Neural cell (in vitro differentiated cells): ENCODE measurements at regions not wholly inside any gene's neighbourhood (a gene's known extent, or its start where the extent isn't known, plus 50 kb on each side); places are given as distances from the start of the nearest gene placed in this dataset.

Source experiments
- H2AFZ ChIP-seq: fragments of 200-600, 300-800 bp; sonication (generic), shearing (Covaris generic); 2 replicates; pipeline ENCODE4 v1.6.0; 2014; ENCODE audit warnings: low read depth, mild to moderate bottlenecking, antibody characterized with exemption, low read length, moderate library complexity
- H3F3A ChIP-seq: fragments of 200-600 bp; shearing (Covaris generic); 2 replicates; pipeline ENCODE4 v1.6.1; 2016; ENCODE audit warnings: mild to moderate bottlenecking, moderate library complexity, mixed read lengths, antibody characterized with exemption, low read length; ENCODE audit not compliant: insufficient read depth, poor library complexity, severe bottlenecking
- H3K27ac ChIP-seq: fragments of 200-600, 300-800 bp; sonication (generic), shearing (Covaris generic); 2 replicates; pipeline ENCODE4 v1.5.1; 2014; ENCODE audit warnings: mild to moderate bottlenecking, low read length, moderate library complexity
- H3K27me3 ChIP-seq: fragments of 300-800, 200-600 bp; sonication (generic), shearing (Covaris generic); 2 replicates; pipeline ENCODE4 v1.6.0; 2014; ENCODE audit warnings: mild to moderate bottlenecking, low read depth, low read length, moderate library complexity; ENCODE audit not compliant: insufficient read depth
- H3K36me3 ChIP-seq: fragments of 300-800, 200-600 bp; sonication (generic), shearing (Covaris generic); 2 replicates; pipeline ENCODE4 v1.5.1; 2014; ENCODE audit warnings: mild to moderate bottlenecking, antibody characterized with exemption, low read length, moderate library complexity; ENCODE audit not compliant: insufficient read depth
- H3K4me2 ChIP-seq: fragments of 300-800, 200-600 bp; sonication (generic), shearing (Covaris generic); 2 replicates; pipeline ENCODE4 v1.6.0; 2014; ENCODE audit warnings: mild to moderate bottlenecking, low read length
- H3K4me3 ChIP-seq: fragments of 300-800, 200-600 bp; sonication (generic), shearing (Covaris generic); 2 replicates; pipeline ENCODE4 v1.5.1; 2014; ENCODE audit warnings: mild to moderate bottlenecking, low read length, moderate library complexity
- H3K79me2 ChIP-seq: fragments of 200-600 bp; shearing (Covaris generic); replicated peaks from 2 replicates; pipeline ENCODE4 v1.6.0; 2014; ENCODE audit warnings: mild to moderate bottlenecking, low read length, moderate library complexity; ENCODE audit not compliant: insufficient read depth
- H3K9ac ChIP-seq: fragments of 300-800, 200-600 bp; sonication (generic), shearing (Covaris generic); 2 replicates; pipeline ENCODE4 v1.6.1; 2016; ENCODE audit warnings: mild to moderate bottlenecking, low read length, mixed read lengths
- H3K9me2 ChIP-seq: fragments of 200-600 bp; shearing (Covaris generic); 2 replicates; pipeline ENCODE4 v1.6.1; 2016; ENCODE audit warnings: mild to moderate bottlenecking, low read length, mixed read lengths; ENCODE audit not compliant: insufficient read depth
- H3K9me3 ChIP-seq: fragments of 200-600, 300-800 bp; sonication (generic), shearing (Covaris generic); 2 replicates; pipeline ENCODE4 v1.6.1; 2016; ENCODE audit warnings: mild to moderate bottlenecking, mixed run types, low read length, moderate library complexity, mixed read lengths
- H4K20me1 ChIP-seq: fragments of 200-600 bp; shearing (Covaris generic); 2 replicates; pipeline ENCODE4 v1.6.1; 2016; ENCODE audit warnings: mild to moderate bottlenecking, mixed run types; ENCODE audit not compliant: insufficient read depth
- EP300 ChIP-seq: fragments of 450-650 bp; conservative IDR thresholded peaks from 2 replicates; pipeline ENCODE4 v1.6.1; 2014; ENCODE audit warnings: antibody characterized with exemption, mild to moderate bottlenecking, moderate library complexity; ENCODE audit not compliant: poor library complexity, severe bottlenecking
- EZH2 ChIP-seq: fragments of 200-600, 300-800 bp; shearing (Covaris generic), sonication (generic); IDR thresholded peaks from 2 replicates; pipeline ENCODE4 v1.6.1; 2014; ENCODE audit warnings: antibody characterized with exemption, low read length, borderline replicate concordance, mild to moderate bottlenecking; ENCODE audit not compliant: insufficient read depth, poor library complexity, severe bottlenecking
- MXI1 ChIP-seq: fragments of 450-650 bp; conservative IDR thresholded peaks from 2 replicates; pipeline ENCODE4 v1.6.1; 2014; ENCODE audit warnings: antibody characterized with exemption, mild to moderate bottlenecking; ENCODE audit not compliant: poor library complexity, severe bottlenecking
- POLR2AphosphoS5 ChIP-seq: IDR thresholded peaks from 2 replicates; pipeline ENCODE4 v1.6.1; 2012
- RAD21 ChIP-seq: fragments of 450-650 bp; conservative IDR thresholded peaks from 2 replicates; pipeline ENCODE4 v1.6.1; 2014; ENCODE audit warnings: antibody characterized with exemption, mild to moderate bottlenecking, moderate library complexity
- SMC3 ChIP-seq: fragments of 450-650 bp; conservative IDR thresholded peaks from 2 replicates; pipeline ENCODE4 v1.6.1; 2014; ENCODE audit warnings: antibody characterized with exemption, mild to moderate bottlenecking, moderate library complexity; ENCODE audit not compliant: poor library complexity
- TAF1 ChIP-seq: IDR thresholded peaks from 2 replicates; pipeline ENCODE4 v1.6.1; 2012; ENCODE audit warnings: low read depth
- TF ChIP-seq, protein P1 (sequence below): IDR thresholded peaks from 2 replicates; pipeline ENCODE4 v1.6.1; 2012; ENCODE audit warnings: borderline replicate concordance
- TF ChIP-seq, protein P2 (sequence below): fragments of 450-650 bp; IDR thresholded peaks from 2 replicates; pipeline ENCODE4 v1.5.1; 2014; ENCODE audit warnings: antibody characterized with exemption, mild to moderate bottlenecking, moderate library complexity; ENCODE audit not compliant: poor library complexity, severe bottlenecking

DNA sequence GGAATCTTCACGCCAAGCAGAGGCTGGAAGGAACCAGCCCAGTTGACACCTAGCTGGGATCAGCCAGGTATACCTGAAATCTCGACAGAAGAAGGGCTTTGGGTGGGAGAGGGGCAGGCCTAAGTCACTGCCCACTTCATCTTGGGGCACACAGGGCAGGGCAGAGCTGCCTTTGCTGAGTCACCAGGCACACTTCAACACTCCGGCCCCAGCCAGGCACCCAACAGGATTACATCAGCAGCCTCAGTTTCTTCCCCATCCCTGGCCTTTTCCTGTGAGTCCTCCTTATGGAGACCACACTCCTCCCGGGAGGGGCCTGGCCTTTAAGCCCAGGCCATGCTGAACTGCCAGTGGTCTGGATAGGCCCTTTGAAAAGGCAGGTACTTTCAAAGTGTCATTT lies 201.7 kb upstream of the HS6ST1 start:
- H3K9me3 ChIP-seq, result peaks cover 6% of the 10 kb centered on the region

DNA sequence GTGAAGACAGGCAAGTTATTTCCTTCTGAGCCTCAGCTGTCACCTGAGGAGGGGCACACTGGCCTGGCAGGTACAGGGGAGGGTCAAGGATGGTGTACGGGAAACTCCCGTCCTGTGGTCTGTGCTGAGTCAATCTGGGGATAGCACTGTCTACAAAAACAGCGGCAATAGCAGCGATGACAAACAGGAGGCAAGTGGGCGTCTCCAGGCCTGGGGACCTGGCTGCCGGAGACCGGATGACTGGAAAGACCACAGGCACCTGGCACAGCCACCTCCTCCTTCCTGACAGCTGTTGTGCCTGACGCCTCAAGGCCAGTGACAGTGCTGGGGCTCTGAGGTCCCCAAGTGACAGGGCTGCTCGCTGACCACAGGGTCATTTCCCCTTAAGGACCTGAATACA lies 202.1 kb upstream of the HS6ST1 start:
- Histone ChIP-seq H3K9me3 (peaks cover 6% of the 10 kb centered on the region), H3K9ac (no peak overlapping the region), H3K36me3 (no peaks in the 10 kb centered on the region), H3K4me2 (no peak overlapping the region), H3K9me2 (no peaks in the 10 kb centered on the region), H2AFZ (no peak overlapping the region), H3K79me2 (no peaks in the 10 kb centered on the region), H4K20me1 (no peaks in the 10 kb centered on the region), H3K27ac (no peak overlapping the region), H3K27me3 (no peaks in the 10 kb centered on the region), H3K4me3 (no peak overlapping the region), H3F3A (no peaks in the 10 kb centered on the region)
- TF ChIP-seq TAF1, result no peak
- TF ChIP-seq EZH2, result no peak
- TF ChIP-seq, protein P1, sequence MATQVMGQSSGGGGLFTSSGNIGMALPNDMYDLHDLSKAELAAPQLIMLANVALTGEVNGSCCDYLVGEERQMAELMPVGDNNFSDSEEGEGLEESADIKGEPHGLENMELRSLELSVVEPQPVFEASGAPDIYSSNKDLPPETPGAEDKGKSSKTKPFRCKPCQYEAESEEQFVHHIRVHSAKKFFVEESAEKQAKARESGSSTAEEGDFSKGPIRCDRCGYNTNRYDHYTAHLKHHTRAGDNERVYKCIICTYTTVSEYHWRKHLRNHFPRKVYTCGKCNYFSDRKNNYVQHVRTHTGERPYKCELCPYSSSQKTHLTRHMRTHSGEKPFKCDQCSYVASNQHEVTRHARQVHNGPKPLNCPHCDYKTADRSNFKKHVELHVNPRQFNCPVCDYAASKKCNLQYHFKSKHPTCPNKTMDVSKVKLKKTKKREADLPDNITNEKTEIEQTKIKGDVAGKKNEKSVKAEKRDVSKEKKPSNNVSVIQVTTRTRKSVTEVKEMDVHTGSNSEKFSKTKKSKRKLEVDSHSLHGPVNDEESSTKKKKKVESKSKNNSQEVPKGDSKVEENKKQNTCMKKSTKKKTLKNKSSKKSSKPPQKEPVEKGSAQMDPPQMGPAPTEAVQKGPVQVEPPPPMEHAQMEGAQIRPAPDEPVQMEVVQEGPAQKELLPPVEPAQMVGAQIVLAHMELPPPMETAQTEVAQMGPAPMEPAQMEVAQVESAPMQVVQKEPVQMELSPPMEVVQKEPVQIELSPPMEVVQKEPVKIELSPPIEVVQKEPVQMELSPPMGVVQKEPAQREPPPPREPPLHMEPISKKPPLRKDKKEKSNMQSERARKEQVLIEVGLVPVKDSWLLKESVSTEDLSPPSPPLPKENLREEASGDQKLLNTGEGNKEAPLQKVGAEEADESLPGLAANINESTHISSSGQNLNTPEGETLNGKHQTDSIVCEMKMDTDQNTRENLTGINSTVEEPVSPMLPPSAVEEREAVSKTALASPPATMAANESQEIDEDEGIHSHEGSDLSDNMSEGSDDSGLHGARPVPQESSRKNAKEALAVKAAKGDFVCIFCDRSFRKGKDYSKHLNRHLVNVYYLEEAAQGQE, result no peak
- TF ChIP-seq EP300, result no peak
- TF ChIP-seq POLR2AphosphoS5, result no peak
- no peak for TF ChIP-seq SMC3
- TF ChIP-seq, protein P2, sequence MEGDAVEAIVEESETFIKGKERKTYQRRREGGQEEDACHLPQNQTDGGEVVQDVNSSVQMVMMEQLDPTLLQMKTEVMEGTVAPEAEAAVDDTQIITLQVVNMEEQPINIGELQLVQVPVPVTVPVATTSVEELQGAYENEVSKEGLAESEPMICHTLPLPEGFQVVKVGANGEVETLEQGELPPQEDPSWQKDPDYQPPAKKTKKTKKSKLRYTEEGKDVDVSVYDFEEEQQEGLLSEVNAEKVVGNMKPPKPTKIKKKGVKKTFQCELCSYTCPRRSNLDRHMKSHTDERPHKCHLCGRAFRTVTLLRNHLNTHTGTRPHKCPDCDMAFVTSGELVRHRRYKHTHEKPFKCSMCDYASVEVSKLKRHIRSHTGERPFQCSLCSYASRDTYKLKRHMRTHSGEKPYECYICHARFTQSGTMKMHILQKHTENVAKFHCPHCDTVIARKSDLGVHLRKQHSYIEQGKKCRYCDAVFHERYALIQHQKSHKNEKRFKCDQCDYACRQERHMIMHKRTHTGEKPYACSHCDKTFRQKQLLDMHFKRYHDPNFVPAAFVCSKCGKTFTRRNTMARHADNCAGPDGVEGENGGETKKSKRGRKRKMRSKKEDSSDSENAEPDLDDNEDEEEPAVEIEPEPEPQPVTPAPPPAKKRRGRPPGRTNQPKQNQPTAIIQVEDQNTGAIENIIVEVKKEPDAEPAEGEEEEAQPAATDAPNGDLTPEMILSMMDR, result no peak
- TF ChIP-seq RAD21, result no peak
- TF ChIP-seq MXI1, result no peak

More for the DNA sequence above, 201.7 kb upstream of the HS6ST1 start:
- Histone ChIP-seq H3K36me3 (no peaks in the 10 kb centered on the region), H3K9me2 (no peaks in the 10 kb centered on the region), H3K79me2 (no peaks in the 10 kb centered on the region), H3K27ac (no peak overlapping the region), H2AFZ (no peak overlapping the region), H3K4me3 (no peak overlapping the region), H3K9ac (no peak overlapping the region), H4K20me1 (no peaks in the 10 kb centered on the region), H3K27me3 (no peaks in the 10 kb centered on the region), H3K4me2 (no peak overlapping the region), H3F3A (no peaks in the 10 kb centered on the region)
- no peak for TF ChIP-seq EP300
- TF ChIP-seq MXI1, result no peak
- TF ChIP-seq POLR2AphosphoS5, result no peak
- TF ChIP-seq TAF1, result no peak
- TF ChIP-seq, protein P2, result no peak
- TF ChIP-seq, protein P1, result no peak
- no peak for TF ChIP-seq RAD21
- no peak for TF ChIP-seq EZH2
- no peak for TF ChIP-seq SMC3
